GM20000 (cell line): ENCODE measurements at regions not wholly inside any gene's neighbourhood (a gene's known extent, or its start where the extent isn't known, plus 50 kb on each side); places are given as distances from the start of the nearest gene placed in this dataset.

ENCODE experiments used
- DNase-seq: peaks from one replicate; pipeline ENCODE4 v3.0.0; 2012; ENCODE audit warnings: low spot score
- TF ChIP-seq, protein P1 (sequence below): IDR thresholded peaks from 2 replicates; pipeline ENCODE4 v1.5.1; 2012; ENCODE audit warnings: mild to moderate bottlenecking, control low read depth; ENCODE audit errors: extremely low read depth, missing control alignments

- TF ChIP-seq, protein P1, sequence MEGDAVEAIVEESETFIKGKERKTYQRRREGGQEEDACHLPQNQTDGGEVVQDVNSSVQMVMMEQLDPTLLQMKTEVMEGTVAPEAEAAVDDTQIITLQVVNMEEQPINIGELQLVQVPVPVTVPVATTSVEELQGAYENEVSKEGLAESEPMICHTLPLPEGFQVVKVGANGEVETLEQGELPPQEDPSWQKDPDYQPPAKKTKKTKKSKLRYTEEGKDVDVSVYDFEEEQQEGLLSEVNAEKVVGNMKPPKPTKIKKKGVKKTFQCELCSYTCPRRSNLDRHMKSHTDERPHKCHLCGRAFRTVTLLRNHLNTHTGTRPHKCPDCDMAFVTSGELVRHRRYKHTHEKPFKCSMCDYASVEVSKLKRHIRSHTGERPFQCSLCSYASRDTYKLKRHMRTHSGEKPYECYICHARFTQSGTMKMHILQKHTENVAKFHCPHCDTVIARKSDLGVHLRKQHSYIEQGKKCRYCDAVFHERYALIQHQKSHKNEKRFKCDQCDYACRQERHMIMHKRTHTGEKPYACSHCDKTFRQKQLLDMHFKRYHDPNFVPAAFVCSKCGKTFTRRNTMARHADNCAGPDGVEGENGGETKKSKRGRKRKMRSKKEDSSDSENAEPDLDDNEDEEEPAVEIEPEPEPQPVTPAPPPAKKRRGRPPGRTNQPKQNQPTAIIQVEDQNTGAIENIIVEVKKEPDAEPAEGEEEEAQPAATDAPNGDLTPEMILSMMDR, result no peak
- no peak for DNase-seq
These were observed 87.2 kb upstream of the DUSP5 start for GRCh38 chr10:110410329-110411046.

DNA sequence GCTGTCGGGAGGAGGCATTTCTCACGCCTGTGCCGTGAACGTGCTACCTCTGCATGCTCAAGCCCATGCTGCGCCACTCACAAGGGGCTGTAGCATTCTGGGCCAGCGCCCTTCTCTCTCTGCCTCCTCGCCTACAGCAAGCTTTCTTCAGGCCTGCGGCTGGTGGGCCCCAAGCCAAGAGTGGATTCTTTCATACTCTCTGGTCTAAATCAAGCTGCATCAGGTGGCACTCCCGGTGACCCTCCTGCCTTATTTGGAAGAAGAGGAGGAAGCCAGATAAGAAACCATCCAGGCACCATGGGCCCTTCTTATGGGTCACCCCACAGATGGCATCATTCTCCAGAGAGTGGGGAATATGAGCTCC is 86.7 kb upstream of the DUSP5 start:
- TF ChIP-seq, protein P1, result no peak
- DNase-seq, result no peak

GRCh38 chr10:110413049-110413783 is 84.5 kb upstream of the DUSP5 start:
- TF ChIP-seq, protein P1, result no peak
- DNase-seq, result no peak

DNA sequence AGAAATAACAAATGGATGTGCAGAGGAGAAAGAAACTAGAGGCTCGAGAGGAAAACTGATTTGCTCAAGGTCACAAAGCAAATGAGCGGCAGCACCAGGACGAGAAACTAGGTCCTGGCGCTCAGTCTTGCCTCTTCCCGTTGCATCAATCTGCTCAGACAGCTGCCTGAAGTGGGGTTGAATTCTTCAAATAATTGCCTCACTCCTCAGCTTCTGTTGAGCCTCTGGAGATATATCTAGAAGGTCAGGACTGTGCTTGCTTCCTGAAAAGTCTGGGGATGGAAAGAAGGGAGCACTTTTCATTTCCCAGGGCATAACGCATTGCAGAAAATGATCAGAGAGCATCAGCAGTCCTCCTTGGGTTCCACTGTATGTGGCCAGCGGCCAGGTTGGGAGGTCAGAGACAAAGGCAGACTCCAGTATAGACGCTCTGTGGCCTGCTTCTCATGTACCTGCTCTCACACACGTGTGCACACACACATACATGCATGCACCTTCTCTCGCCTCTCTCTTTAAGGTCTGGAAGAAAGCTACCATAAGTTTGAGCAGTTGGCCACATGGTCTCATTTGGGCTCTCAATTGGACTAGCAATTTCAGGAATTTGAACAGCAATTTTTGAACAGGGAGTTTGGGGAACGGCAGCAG is 83.7 kb upstream of the DUSP5 start:
- DNase-seq, result no peak

GRCh38 chr10:110414548-110415309 is 83.0 kb upstream of the DUSP5 start:
- peak; percentile 79 for DNase-seq
- TF ChIP-seq, protein P1, result no peak

More for the DNA sequence above, 83.7 kb upstream of the DUSP5 start:
- TF ChIP-seq, protein P1, result no peak

- TF ChIP-seq, protein P1, result no peak
- no peak for DNase-seq
These were observed 81.9 kb upstream of the DUSP5 start for GRCh38 chr10:110415809-110416208.
